ENCODE measurements at regions not wholly inside any gene's neighbourhood (a gene's known extent, or its start where the extent isn't known, plus 50 kb on each side); places are given as distances from the start of the nearest gene placed in this dataset.
"Not testable (repeated sequence)": the region's sequence is repeated elsewhere in the genome, so short reads cannot be mapped to it uniquely, and the experiment has no call there.

GRCh38 chr4:85018983-85019382 lies 52.5 kb upstream of the WDFY3 start:
- no peak overlapping the region for H3K4me3 ChIP-seq (ENCODE audit: low read length)
- no peak for TF ChIP-seq CTCF (conservative IDR thresholded peaks at IDR 0.05; ENCODE audit: low read depth, low read length)
- no peak for DNase-seq (ENCODE audit: low read depth)

GRCh38 chr4:85019411-85019810 lies 52.9 kb upstream of the WDFY3 start:
- TF ChIP-seq CTCF (conservative IDR thresholded peaks at IDR 0.05; ENCODE audit: low read depth, low read length), result no peak
- DNase-seq (ENCODE audit: low read depth), result no peak
- no peak overlapping the region for H3K4me3 ChIP-seq (ENCODE audit: low read length)

GRCh38 chr4:85024671-85025070 lies 58.2 kb upstream of the WDFY3 start:
- H3K4me3 ChIP-seq (ENCODE audit: low read length), result no peak overlapping the region
- DNase-seq (ENCODE audit: low read depth), result no peak
- no peak for TF ChIP-seq CTCF (conservative IDR thresholded peaks at IDR 0.05; ENCODE audit: low read depth, low read length)

- no peak for TF ChIP-seq CTCF (conservative IDR thresholded peaks at IDR 0.05; ENCODE audit: low read depth, low read length)
- no peak overlapping the region for H3K4me3 ChIP-seq (ENCODE audit: low read length)
- no peak for DNase-seq (ENCODE audit: low read depth)
These were observed 62.4 kb upstream of the WDFY3 start for GRCh38 chr4:85028910-85029309.

GRCh38 chr4:85029453-85029852 lies 63.0 kb upstream of the WDFY3 start:
- H3K4me3 ChIP-seq (ENCODE audit: low read length), result no peak overlapping the region
- no peak for TF ChIP-seq CTCF (conservative IDR thresholded peaks at IDR 0.05; ENCODE audit: low read depth, low read length)
- no peak for DNase-seq (ENCODE audit: low read depth)

- no peak for DNase-seq (ENCODE audit: low read depth)
- TF ChIP-seq CTCF (conservative IDR thresholded peaks at IDR 0.05; ENCODE audit: low read depth, low read length), result no peak
- no peak overlapping the region for H3K4me3 ChIP-seq (ENCODE audit: low read length)
These were observed 63.7 kb upstream of the WDFY3 start for GRCh38 chr4:85030156-85030555.

- not testable (repeated sequence) for H3K4me3 ChIP-seq (ENCODE audit: low read length); DNase-seq (ENCODE audit: low read depth)
These were observed 67.3 kb upstream of the WDFY3 start for GRCh38 chr4:85033838-85034237.

- DNase-seq (ENCODE audit: low read depth), result no peak
- no peak for TF ChIP-seq CTCF (conservative IDR thresholded peaks at IDR 0.05; ENCODE audit: low read depth, low read length)
These were observed 73.0 kb upstream of the WDFY3 start for GRCh38 chr4:85039526-85039925.

GRCh38 chr4:85043812-85044496 lies 77.5 kb upstream of the WDFY3 start:
- not testable (repeated sequence) for DNase-seq (ENCODE audit: low read depth); H3K4me3 ChIP-seq (ENCODE audit: low read length)

More at GRCh38 chr4:85039526-85039925, 73.0 kb upstream of the WDFY3 start:
- no peak overlapping the region for H3K4me3 ChIP-seq (ENCODE audit: low read length)

Data from retinal pigment epithelial cell (primary cell).